Endothelial cell of umbilical vein (primary cell): ENCODE measurements at regions not wholly inside any gene's neighbourhood (a gene's known extent, or its start where the extent isn't known, plus 50 kb on each side); places are given as distances from the start of the nearest gene placed in this dataset.

Experiments
- BruUV-seq: library from RNA; stranded (reverse); fragments of 400-500 nt; replicated peaks from 2 replicates; lab custom pipeline; 2021; lab: Mats Ljungman, UMichigan
- CTCF ChIA-PET: fragments of 300-600, 350-600 bp; sonication (Branson Sonifier 250); formaldehyde crosslinking; loops from one replicate; lab custom pipeline; 2021; ENCODE audit warnings: antibody characterized with exemption, inconsistent platforms; lab: Charles Lee
- POLR2A ChIA-PET: fragments of 300-600, 350-600 bp; sonication (Branson Sonifier 250); formaldehyde crosslinking; loops from one replicate; lab custom pipeline; 2021; ENCODE audit warnings: antibody characterized with exemption, inconsistent platforms; lab: Charles Lee
- DNase-seq: peaks from one replicate; pipeline ENCODE4 v3.0.0-alpha.2; 2011; ENCODE audit warnings: low read depth, low spot score
- FAIRE-seq: peaks from 2 replicates; lab custom pipeline; 2011; peaks lifted over from hg19 to GRCh38; lab: Jason Lieb, UNC
- H2AFZ ChIP-seq: 2 replicates; pipeline ENCODE4 v1.6.0; 2012; ENCODE audit warnings: low read depth, low read length, control low read depth, inconsistent platforms
- H3K27ac ChIP-seq: 2 replicates; pipeline ENCODE4 v1.5.1; 2011; ENCODE audit warnings: low read depth, mild to moderate bottlenecking, control low read depth, low read length, moderate library complexity; ENCODE audit not compliant: insufficient read depth
- H3K27me3 ChIP-seq, 2 experiments: 2 replicates each; pipeline versions ENCODE4 v1.6.0 to v1.6.1; 2011; ENCODE audit warnings: low read length in 2 of 2, mixed read lengths in 1 of 2; ENCODE audit not compliant: control insufficient read depth in 2 of 2, insufficient read depth in 2 of 2
- H3K36me3 ChIP-seq, 2 experiments: 2 replicates in 1 of 2; 3 replicates in 1 of 2; pipeline ENCODE4 v1.5.1; 2011; ENCODE audit warnings: low read length in 2 of 2, mild to moderate bottlenecking in 1 of 2, moderate library complexity in 1 of 2; ENCODE audit not compliant: control insufficient read depth in 2 of 2, insufficient read depth in 2 of 2; ENCODE audit errors: extremely low read depth in 1 of 2
- H3K4me1 ChIP-seq: 3 replicates; pipeline ENCODE4 v1.5.1; 2011; ENCODE audit warnings: mild to moderate bottlenecking, low read length; ENCODE audit not compliant: control insufficient read depth, insufficient read depth; ENCODE audit errors: extremely low read depth
- H3K4me2 ChIP-seq: 2 replicates; pipeline ENCODE4 v1.6.1; 2011; ENCODE audit warnings: low read length, control low read depth, mixed read lengths; ENCODE audit not compliant: insufficient read depth
- H3K4me3 ChIP-seq, 3 experiments: fragments of 200-600 bp in 1 of 3; sonication (generic), shearing (Covaris generic) in 1 of 3; replicated peaks in 1 of 3; 2 replicates each; pipeline ENCODE4 v1.5.1; 2011 to 2016; ENCODE audit warnings: control low read depth in 3 of 3, low read length in 3 of 3, mild to moderate bottlenecking in 2 of 3, inconsistent platforms in 1 of 3, low read depth in 1 of 3, moderate library complexity in 1 of 3; ENCODE audit not compliant: insufficient read depth in 1 of 3
- H3K79me2 ChIP-seq: 2 replicates; pipeline ENCODE4 v1.6.0; 2012; ENCODE audit warnings: low read length, inconsistent platforms; ENCODE audit not compliant: control insufficient read depth, insufficient read depth
- H3K9ac ChIP-seq: replicated peaks from 2 replicates; pipeline ENCODE3; 2011; ENCODE audit warnings: low read length, control low read depth; ENCODE audit not compliant: insufficient read depth; ENCODE audit errors: extremely low read depth
- H3K9me1 ChIP-seq: replicated peaks from 3 replicates; pipeline ENCODE4 v1.6.0; 2011; ENCODE audit warnings: mild to moderate bottlenecking, low read length; ENCODE audit not compliant: control insufficient read depth, insufficient read depth; ENCODE audit errors: extremely low read depth
- H3K9me3 ChIP-seq: replicated peaks from 2 replicates; pipeline ENCODE4 v1.5.1; 2012; ENCODE audit warnings: low read length, inconsistent platforms; ENCODE audit not compliant: control insufficient read depth, insufficient read depth
- H4K20me1 ChIP-seq: replicated peaks from 2 replicates; pipeline ENCODE3; 2011; ENCODE audit warnings: mild to moderate bottlenecking, low read length; ENCODE audit not compliant: control insufficient read depth, insufficient read depth; ENCODE audit errors: extremely low read depth
- CTCF ChIP-seq, 2 donors: IDR thresholded peaks; 1 replicate in 1 of 2; 2 replicates in 1 of 2; pipeline ENCODE4 v1.5.1; 2011; ENCODE audit warnings: low read length in 2 of 2, mild to moderate bottlenecking in 2 of 2, moderate library complexity in 2 of 2, control low read depth in 1 of 2, inconsistent platforms in 1 of 2, low read depth in 1 of 2; ENCODE audit not compliant: insufficient read depth in 1 of 2; ENCODE audit errors: extremely low read depth in 1 of 2
- EZH2 ChIP-seq: IDR thresholded peaks from 2 replicates; pipeline ENCODE4 v1.6.1; 2012; ENCODE audit warnings: borderline replicate concordance, low read depth, mild to moderate bottlenecking, moderate library complexity, low read length, inconsistent platforms; ENCODE audit not compliant: severe bottlenecking
- FOS ChIP-seq: IDR thresholded peaks from 2 replicates; pipeline ENCODE4 v1.6.1; 2011; ENCODE audit warnings: mild to moderate bottlenecking, low read length, moderate library complexity, borderline replicate concordance; ENCODE audit not compliant: insufficient read depth
- GATA2 ChIP-seq: IDR thresholded peaks from 2 replicates; pipeline ENCODE4 v1.7.0; 2011; ENCODE audit warnings: low read depth, mild to moderate bottlenecking, moderate library complexity, mixed read lengths, low read length; ENCODE audit not compliant: insufficient read length, insufficient read depth
- JUN ChIP-seq: IDR thresholded peaks from 2 replicates; pipeline ENCODE4 v1.6.1; 2011; ENCODE audit warnings: borderline replicate concordance, low read depth; ENCODE audit not compliant: insufficient read length, insufficient read depth
- MYC ChIP-seq: IDR thresholded peaks from one replicate; pipeline ENCODE4 v1.6.1; 2011; ENCODE audit warnings: mild to moderate bottlenecking, low read depth, low read length
- POLR2A ChIP-seq: IDR thresholded peaks from 2 replicates; pipeline ENCODE4 v1.6.1; 2012; ENCODE audit warnings: low read depth, mild to moderate bottlenecking, control low read depth, low read length
- POLR2AphosphoS5 ChIP-seq: IDR thresholded peaks from 2 replicates; pipeline ENCODE4 v1.6.1; 2012; ENCODE audit warnings: low read depth, mild to moderate bottlenecking, control low read depth, low read length, moderate library complexity; ENCODE audit not compliant: insufficient read depth
- dilution Hi-C: fragments of 300-500 bp; cut with MboI; formaldehyde crosslinking; loops from one replicate; pipeline ENCODE4 v1.15.0; 2019; ENCODE audit warnings: low sequenced_read_pairs; ENCODE audit not compliant: extremely low pct_ligation_motif_present
- intact Hi-C: fragments of 100-400 bp; cut with micrococcal nuclease; formaldehyde crosslinking; loops from one replicate; pipeline ENCODE4 v1.10.0; 2022

DNA sequence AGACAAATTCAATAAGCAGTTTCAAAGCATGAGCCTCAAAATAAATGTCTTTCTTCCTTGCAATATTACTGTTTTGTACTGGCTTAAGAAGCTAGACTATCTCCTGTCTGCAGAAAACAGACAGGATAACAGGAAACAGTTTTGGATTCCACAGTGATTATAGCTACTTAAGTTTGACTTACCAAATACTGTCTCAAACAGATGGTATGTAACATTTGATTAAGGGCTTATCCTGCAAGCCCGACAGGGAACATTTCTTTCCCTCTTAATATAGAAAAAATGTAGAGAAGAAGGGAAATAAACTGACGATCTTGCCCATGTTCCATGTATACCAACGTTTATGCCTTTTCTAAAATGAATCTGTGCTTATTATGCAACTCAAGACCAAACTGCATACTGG is 179.9 kb upstream of the EEA1 start:
- CTCF ChIA-PET: interaction anchor here (3.2 kb wide), 1 partner anchor 10 kb away, joined by 26 read pairs; no protein-coding TSS in a partner anchor
- H3K9ac ChIP-seq: no peak overlapping the region
- H3K27me3 ChIP-seq: no peaks in the 10 kb centered on the region
- POLR2A ChIA-PET: no interaction called here
- peak; percentile 26 for FAIRE-seq
- no peaks in the 10 kb centered on the region for H3K79me2 ChIP-seq
- no TSS peak for BruUV-seq
- intact Hi-C loops (no loop called here), dilution Hi-C loops (no loop called here)
- H2AFZ ChIP-seq: no peak overlapping the region
- H3K27ac ChIP-seq: no peak overlapping the region
- peak; percentile 50 for DNase-seq
- H4K20me1 ChIP-seq: no peaks in the 10 kb centered on the region
- no peaks in the 10 kb centered on the region for H3K9me1 ChIP-seq
- no peak for TF ChIP-seq EZH2
- no peak for TF ChIP-seq POLR2AphosphoS5
- TF ChIP-seq FOS: no peak
- TF ChIP-seq POLR2A: no peak
- TF ChIP-seq CTCF (IDR thresholded peaks at IDR 0.05; ENCODE audit: extremely low read depth in 1 of 2, insufficient read depth in 1 of 2, low read depth in 1 of 2, low read length in 2 of 2): no peak
- TF ChIP-seq MYC: no peak
- TF ChIP-seq JUN: no peak
- TF ChIP-seq GATA2: no peak
- H3K4me1 ChIP-seq: peaks cover 31% of the 10 kb centered on the region
- no peaks in the 10 kb centered on the region for H3K9me3 ChIP-seq
- no peak overlapping the region for H3K4me2 ChIP-seq
- no peaks in the 10 kb centered on the region for H3K36me3 ChIP-seq
- H3K4me3 ChIP-seq: no peak overlapping the region
